DOHH2 (cell line): ENCODE measurements at regions not wholly inside any gene's neighbourhood (a gene's known extent, or its start where the extent isn't known, plus 50 kb on each side); places are given as distances from the start of the nearest gene placed in this dataset.

Experiments used
- H3F3A ChIP-seq: fragments of 200-600 bp; sonication (generic), shearing (Covaris generic); 2 replicates; pipeline ENCODE4 v1.6.0; 2016; ENCODE audit warnings: antibody characterized with exemption, mild to moderate bottlenecking; ENCODE audit not compliant: control insufficient read depth, insufficient read depth
- H3K27ac ChIP-seq: fragments of 200-600 bp; sonication (generic); 2 replicates; pipeline ENCODE4 v1.5.1; 2014; ENCODE audit warnings: low read depth, mild to moderate bottlenecking, low read length, moderate library complexity
- H3K27me3 ChIP-seq: fragments of 200-600 bp; sonication (generic); 2 replicates; pipeline ENCODE4 v1.6.1; 2014; ENCODE audit warnings: mild to moderate bottlenecking, low read length, mixed read lengths; ENCODE audit not compliant: control insufficient read depth
- H3K36me3 ChIP-seq: fragments of 200-600 bp; sonication (generic); 2 replicates; pipeline ENCODE4 v1.6.1; 2014; ENCODE audit warnings: mild to moderate bottlenecking, low read length, moderate library complexity, mixed read lengths; ENCODE audit not compliant: control insufficient read depth
- H3K4me1 ChIP-seq: fragments of 200-600 bp; sonication (generic); 2 replicates; pipeline ENCODE4 v1.6.1; 2014; ENCODE audit warnings: mild to moderate bottlenecking, low read length, mixed read lengths; ENCODE audit not compliant: control insufficient read depth
- H3K4me2 ChIP-seq: fragments of 200-600 bp; sonication (generic); 2 replicates; pipeline ENCODE4 v1.6.0; 2014; ENCODE audit warnings: mild to moderate bottlenecking, low read length, moderate library complexity
- H3K4me3 ChIP-seq: fragments of 200-600 bp; sonication (generic); 2 replicates; pipeline ENCODE4 v1.5.1; 2014; ENCODE audit warnings: mild to moderate bottlenecking, low read length, mixed read lengths
- H3K79me2 ChIP-seq: fragments of 200-600 bp; sonication (generic); 2 replicates; pipeline ENCODE4 v1.6.1; 2014; ENCODE audit warnings: mild to moderate bottlenecking, low read length, mixed read lengths; ENCODE audit not compliant: control insufficient read depth
- H3K9me2 ChIP-seq: fragments of 200-600 bp; sonication (generic); replicated peaks from 2 replicates; pipeline ENCODE4 v1.6.1; 2014; ENCODE audit warnings: mild to moderate bottlenecking, low read length, mixed read lengths; ENCODE audit not compliant: control insufficient read depth
- H3K9me3 ChIP-seq: fragments of 200-600 bp; sonication (generic); 2 replicates; pipeline ENCODE4 v1.6.1; 2014; ENCODE audit warnings: antibody characterized with exemption, low read length, mixed read lengths; ENCODE audit not compliant: control insufficient read depth, insufficient read depth
- H4K20me1 ChIP-seq: fragments of 200-600 bp; sonication (generic); 2 replicates; pipeline ENCODE4 v1.6.0; 2014; ENCODE audit warnings: low read depth, mild to moderate bottlenecking, antibody characterized with exemption, low read length, moderate library complexity; ENCODE audit not compliant: control insufficient read depth, insufficient read depth
- CTCF ChIP-seq: fragments of 200-600 bp; sonication (generic); IDR thresholded peaks from one replicate; pipeline ENCODE4 v1.5.1; 2014; ENCODE audit warnings: antibody characterized with exemption, mild to moderate bottlenecking, low read depth, low read length; ENCODE audit not compliant: poor library complexity, severe bottlenecking
- EZH2phosphoT487 ChIP-seq: fragments of 200-600 bp; sonication (generic); IDR thresholded peaks from 2 replicates; pipeline ENCODE4 v1.6.1; 2017; ENCODE audit warnings: borderline replicate concordance, mild to moderate bottlenecking, antibody characterized with exemption, low read length, moderate library complexity, mixed read lengths

- no peak overlapping the region for H3K27ac ChIP-seq
- no peaks in the 10 kb centered on the region for H4K20me1 ChIP-seq
- no peak overlapping the region for H3K4me3 ChIP-seq
- H3K79me2 ChIP-seq: no peaks in the 10 kb centered on the region
- no peaks in the 10 kb centered on the region for H3K9me3 ChIP-seq
- no peaks in the 10 kb centered on the region for H3K27me3 ChIP-seq
- no peak overlapping the region for H3K4me2 ChIP-seq
- H3K9me2 ChIP-seq: no peaks in the 10 kb centered on the region
- H3K36me3 ChIP-seq: no peaks in the 10 kb centered on the region
- H3K4me1 ChIP-seq: no peaks in the 10 kb centered on the region
- no peaks in the 10 kb centered on the region for H3F3A ChIP-seq
- TF ChIP-seq CTCF (no peak), EZH2phosphoT487 (no peak)
Measured at GRCh38 chr3:154614601-154615000, 184.6 kb upstream of the GPR149 start.

- no peak overlapping the region for H3K4me3 ChIP-seq
- no peaks in the 10 kb centered on the region for H3K36me3 ChIP-seq
- H3K4me2 ChIP-seq: no peak overlapping the region
- no peak overlapping the region for H3K27ac ChIP-seq
- H4K20me1 ChIP-seq: no peaks in the 10 kb centered on the region
- TF ChIP-seq CTCF (no peak), EZH2phosphoT487 (no peak)
- no peaks in the 10 kb centered on the region for H3F3A ChIP-seq
- no peaks in the 10 kb centered on the region for H3K9me2 ChIP-seq
- no peaks in the 10 kb centered on the region for H3K27me3 ChIP-seq
- H3K79me2 ChIP-seq: no peaks in the 10 kb centered on the region
- no peaks in the 10 kb centered on the region for H3K4me1 ChIP-seq
- no peaks in the 10 kb centered on the region for H3K9me3 ChIP-seq
Measured at GRCh38 chr3:154614078-154614477, 184.1 kb upstream of the GPR149 start.

GRCh38 chr3:154602241-154602640, 172.3 kb upstream of the GPR149 start:
- no peaks in the 10 kb centered on the region for H3K36me3 ChIP-seq
- H3K9me2 ChIP-seq: no peaks in the 10 kb centered on the region
- H3K79me2 ChIP-seq: no peaks in the 10 kb centered on the region
- H3K4me1 ChIP-seq: no peaks in the 10 kb centered on the region
- H3K4me3 ChIP-seq: no peak overlapping the region
- H3F3A ChIP-seq: no peaks in the 10 kb centered on the region
- no peak overlapping the region for H3K27ac ChIP-seq
- 0 out of 2 replicates have a peak, but pooled peaks cover 3% of the 10 kb centered on the region for H3K27me3 ChIP-seq
- TF ChIP-seq CTCF (no peak), EZH2phosphoT487 (no peak)
- no peak overlapping the region for H3K4me2 ChIP-seq
- H4K20me1 ChIP-seq: no peaks in the 10 kb centered on the region
- no peaks in the 10 kb centered on the region; the same call in 1 of the 2 replicates for H3K9me3 ChIP-seq

- H3K9me3 ChIP-seq: no peaks in the 10 kb centered on the region; the same call in 1 of the 2 replicates
- H3K4me1 ChIP-seq: no peaks in the 10 kb centered on the region
- no peaks in the 10 kb centered on the region for H3K9me2 ChIP-seq
- no peaks in the 10 kb centered on the region for H3K79me2 ChIP-seq
- H3K27ac ChIP-seq: no peak overlapping the region
- no peaks in the 10 kb centered on the region for H3K27me3 ChIP-seq
- no peaks in the 10 kb centered on the region for H3F3A ChIP-seq
- no peak overlapping the region for H3K4me3 ChIP-seq
- H4K20me1 ChIP-seq: no peaks in the 10 kb centered on the region
- TF ChIP-seq EZH2phosphoT487 (no peak), CTCF (no peak)
- H3K4me2 ChIP-seq: no peak overlapping the region
- H3K36me3 ChIP-seq: no peaks in the 10 kb centered on the region
Measured at GRCh38 chr3:154598166-154598565, 168.2 kb upstream of the GPR149 start.
